ENCODE measurements at regions not wholly inside any gene's neighbourhood (a gene's known extent, or its start where the extent isn't known, plus 50 kb on each side); places are given as distances from the start of the nearest gene placed in this dataset.
A peak's percentile ranks its signal among the peaks of the same experiment; 100 is the strongest.

DNA sequence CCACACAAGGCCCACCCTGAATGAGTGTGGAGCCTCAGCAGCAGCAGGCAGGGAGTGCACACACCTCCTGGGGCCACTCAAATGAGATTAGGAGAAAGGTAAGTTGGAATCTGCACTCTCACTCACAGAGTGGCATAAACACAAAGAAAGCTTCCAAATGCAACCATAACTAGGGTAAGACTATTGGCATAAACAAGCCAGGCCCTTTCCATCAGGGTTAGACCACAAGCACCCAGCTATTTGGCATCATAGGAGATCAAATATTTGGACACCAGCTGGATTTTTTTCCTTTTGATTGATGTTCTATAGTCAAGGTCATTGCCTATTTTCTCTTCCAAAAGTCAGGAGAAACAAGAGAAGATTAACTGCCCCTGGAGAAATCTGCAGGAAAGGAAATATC, 471.5 kb downstream of the TXNL1 start:
- Histone ChIP-seq H3K9me3 (ENCODE audit: control insufficient read depth, insufficient read depth, low read depth, low read length) (no peaks in the 10 kb centered on the region), H3K4me1 (ENCODE audit: control insufficient read depth, extremely low read depth, insufficient read depth, low read length) (peaks cover 17% of the 10 kb centered on the region), H3K27ac (ENCODE audit: insufficient read depth, low read length) (no peak overlapping the region), H3K27me3 (ENCODE audit: control insufficient read depth, insufficient read depth, low read length) (no peaks in the 10 kb centered on the region), H4K20me1 (ENCODE audit: control insufficient read depth, extremely low read depth, insufficient read depth, low read length) (no peaks in the 10 kb centered on the region), H3K4me3 (replicated peaks in 1 of 4; ENCODE audit: control extremely low read depth in 1 of 4, insufficient read depth in 1 of 4, low read depth in 3 of 4, low read length in 4 of 4) (no peak overlapping the region), H3K36me3 (ENCODE audit: control insufficient read depth, insufficient read depth, low read length) (no peaks in the 10 kb centered on the region), H2AFZ (ENCODE audit: low read length) (no peak overlapping the region), H3K4me2 (ENCODE audit: extremely low read depth, insufficient read depth, low read length) (no peak overlapping the region), H3K79me2 (ENCODE audit: control insufficient read depth, insufficient read depth, low read length) (no peaks in the 10 kb centered on the region), H3K9ac (ENCODE audit: insufficient read depth, low read length) (no peak overlapping the region)
- TF ChIP-seq EZH2 (IDR thresholded peaks at IDR 0.05; ENCODE audit: low read length, missing control alignments), result no peak
- TF ChIP-seq, protein P1, sequence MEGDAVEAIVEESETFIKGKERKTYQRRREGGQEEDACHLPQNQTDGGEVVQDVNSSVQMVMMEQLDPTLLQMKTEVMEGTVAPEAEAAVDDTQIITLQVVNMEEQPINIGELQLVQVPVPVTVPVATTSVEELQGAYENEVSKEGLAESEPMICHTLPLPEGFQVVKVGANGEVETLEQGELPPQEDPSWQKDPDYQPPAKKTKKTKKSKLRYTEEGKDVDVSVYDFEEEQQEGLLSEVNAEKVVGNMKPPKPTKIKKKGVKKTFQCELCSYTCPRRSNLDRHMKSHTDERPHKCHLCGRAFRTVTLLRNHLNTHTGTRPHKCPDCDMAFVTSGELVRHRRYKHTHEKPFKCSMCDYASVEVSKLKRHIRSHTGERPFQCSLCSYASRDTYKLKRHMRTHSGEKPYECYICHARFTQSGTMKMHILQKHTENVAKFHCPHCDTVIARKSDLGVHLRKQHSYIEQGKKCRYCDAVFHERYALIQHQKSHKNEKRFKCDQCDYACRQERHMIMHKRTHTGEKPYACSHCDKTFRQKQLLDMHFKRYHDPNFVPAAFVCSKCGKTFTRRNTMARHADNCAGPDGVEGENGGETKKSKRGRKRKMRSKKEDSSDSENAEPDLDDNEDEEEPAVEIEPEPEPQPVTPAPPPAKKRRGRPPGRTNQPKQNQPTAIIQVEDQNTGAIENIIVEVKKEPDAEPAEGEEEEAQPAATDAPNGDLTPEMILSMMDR (conservative IDR thresholded peaks at IDR 0.05 in 1 of 2, IDR thresholded peaks at IDR 0.05 in 1 of 2; ENCODE audit: low read depth in 1 of 2, low read length in 2 of 2), result no peak
- peak; percentile 19 to 66 for DNase-seq (ENCODE audit: low read depth in 2 of 2)

DNA sequence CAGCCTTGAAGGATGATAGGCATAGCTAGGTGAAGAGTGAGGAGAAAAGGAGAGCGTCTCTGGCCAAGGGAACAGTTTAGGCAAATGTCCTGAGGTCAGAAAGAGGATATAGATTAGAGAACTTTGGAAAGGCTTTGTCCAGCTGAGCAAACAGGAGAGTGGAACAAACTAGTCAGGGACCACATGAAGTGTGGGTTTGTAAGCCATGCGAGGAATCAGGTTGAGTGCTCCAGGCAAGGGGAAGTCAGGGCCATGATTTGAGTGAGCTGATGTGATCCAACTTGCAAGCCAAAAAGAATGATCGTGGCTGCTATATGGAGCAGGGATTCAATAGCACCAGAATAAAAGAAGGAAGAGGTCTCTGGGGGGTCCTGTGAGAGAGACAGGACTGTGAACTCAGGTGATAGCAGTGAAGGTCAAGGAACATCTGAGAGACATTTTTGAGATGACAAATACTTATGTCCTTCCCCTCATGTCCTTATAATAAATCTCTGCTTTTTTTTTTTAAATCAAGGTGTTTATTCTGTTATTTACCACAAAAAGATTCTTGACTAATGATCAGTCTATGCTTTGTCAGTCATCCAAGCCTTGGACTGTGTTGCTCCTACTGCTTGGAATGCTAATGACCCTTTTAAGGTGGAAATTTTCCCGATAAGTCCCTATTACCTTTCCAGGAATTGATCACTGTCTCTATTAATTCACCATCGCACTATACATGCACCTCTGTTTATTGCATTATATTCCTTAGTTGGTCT, 472.6 kb downstream of the TXNL1 start:
- Histone ChIP-seq H4K20me1 (ENCODE audit: control insufficient read depth, extremely low read depth, insufficient read depth, low read length) (no peaks in the 10 kb centered on the region), H3K36me3 (ENCODE audit: control insufficient read depth, insufficient read depth, low read length) (no peaks in the 10 kb centered on the region), H3K9me3 (ENCODE audit: control insufficient read depth, insufficient read depth, low read depth, low read length) (no peaks in the 10 kb centered on the region), H3K4me1 (ENCODE audit: control insufficient read depth, extremely low read depth, insufficient read depth, low read length) (peaks cover 21% of the 10 kb centered on the region), H3K27me3 (ENCODE audit: control insufficient read depth, insufficient read depth, low read length) (no peaks in the 10 kb centered on the region), H3K4me3 (replicated peaks in 1 of 4; ENCODE audit: control extremely low read depth in 1 of 4, insufficient read depth in 1 of 4, low read depth in 3 of 4, low read length in 4 of 4) (no peak overlapping the region), H3K4me2 (ENCODE audit: extremely low read depth, insufficient read depth, low read length) (no peak overlapping the region), H3K27ac (ENCODE audit: insufficient read depth, low read length) (no peak overlapping the region), H3K9ac (ENCODE audit: insufficient read depth, low read length) (no peak overlapping the region), H2AFZ (ENCODE audit: low read length) (no peak overlapping the region), H3K79me2 (ENCODE audit: control insufficient read depth, insufficient read depth, low read length) (no peaks in the 10 kb centered on the region)
- DNase-seq (ENCODE audit: low read depth in 2 of 2), result peak in 1 of 2 donors; percentile 27
- TF ChIP-seq, protein P1 (conservative IDR thresholded peaks at IDR 0.05 in 1 of 2, IDR thresholded peaks at IDR 0.05 in 1 of 2; ENCODE audit: low read depth in 1 of 2, low read length in 2 of 2), result no peak

DNA sequence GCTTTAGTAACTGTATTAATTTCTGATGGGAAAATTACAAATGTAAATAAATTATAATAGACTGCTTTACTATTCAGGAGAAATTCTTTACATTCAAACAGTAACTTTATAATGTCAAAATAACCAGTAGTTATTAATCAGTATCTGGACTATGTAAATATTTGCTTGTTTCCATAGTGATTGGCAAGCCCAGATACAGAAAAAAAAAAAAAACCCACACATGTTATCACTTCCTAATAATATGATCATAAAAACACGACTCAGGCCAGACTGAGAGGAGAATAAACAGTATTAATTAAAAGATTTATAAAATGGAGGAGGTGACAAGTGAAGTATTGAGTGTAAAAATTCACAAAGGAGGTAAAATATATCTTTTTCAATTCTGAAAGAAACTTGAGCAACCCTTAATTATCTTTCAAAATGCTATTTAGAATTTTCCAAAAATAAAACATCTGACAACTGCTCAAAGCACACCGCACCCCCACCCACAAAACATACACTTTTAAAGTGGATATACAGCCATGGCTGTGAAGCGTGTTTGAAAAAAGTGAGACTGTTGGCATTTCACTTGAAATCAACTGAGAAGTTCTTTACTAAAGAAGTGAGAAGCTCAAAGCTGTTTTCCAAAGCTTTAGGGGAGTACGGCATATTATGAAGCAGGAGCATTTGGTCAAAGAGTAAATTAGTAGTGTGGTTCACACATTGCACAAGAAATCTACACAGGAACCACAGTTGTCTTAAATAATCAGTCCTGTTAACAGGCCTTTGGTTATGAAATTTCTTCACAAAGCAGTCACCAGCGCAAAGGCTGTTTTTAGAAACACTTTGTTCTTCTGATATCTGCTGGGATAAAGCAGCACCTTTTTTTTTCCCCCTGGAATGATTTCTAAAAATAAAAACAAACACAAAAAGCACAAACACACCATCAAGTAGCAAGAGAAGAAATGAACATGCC, 475.8 kb downstream of the TXNL1 start:
- no peaks in the 10 kb centered on the region for H3K9me3 ChIP-seq (ENCODE audit: control insufficient read depth, insufficient read depth, low read depth, low read length)
- no peak overlapping the region for H3K9ac ChIP-seq (ENCODE audit: insufficient read depth, low read length)
- no peaks in the 10 kb centered on the region for H4K20me1 ChIP-seq (ENCODE audit: control insufficient read depth, extremely low read depth, insufficient read depth, low read length)
- no peaks in the 10 kb centered on the region for H3K27me3 ChIP-seq (ENCODE audit: control insufficient read depth, insufficient read depth, low read length)
- H3K4me2 ChIP-seq (ENCODE audit: extremely low read depth, insufficient read depth, low read length), result no peak overlapping the region
- peak overlapping the region; percentile 19 for H2AFZ ChIP-seq (ENCODE audit: low read length)
- H3K4me1 ChIP-seq (ENCODE audit: control insufficient read depth, extremely low read depth, insufficient read depth, low read length), result peaks cover 10% of the 10 kb centered on the region
- H3K36me3 ChIP-seq (ENCODE audit: control insufficient read depth, insufficient read depth, low read length), result no peaks in the 10 kb centered on the region
- DNase-seq (ENCODE audit: low read depth in 2 of 2), result peak; percentile 41 to 47
- H3K27ac ChIP-seq (ENCODE audit: insufficient read depth, low read length), result peak overlapping the region; percentile 15
- no peaks in the 10 kb centered on the region for H3K79me2 ChIP-seq (ENCODE audit: control insufficient read depth, insufficient read depth, low read length)
- TF ChIP-seq EZH2 (IDR thresholded peaks at IDR 0.05; ENCODE audit: low read length, missing control alignments), result no peak
- TF ChIP-seq, protein P1 (conservative IDR thresholded peaks at IDR 0.05 in 1 of 2, IDR thresholded peaks at IDR 0.05 in 1 of 2; ENCODE audit: low read depth in 1 of 2, low read length in 2 of 2), result no peak
- H3K4me3 ChIP-seq (replicated peaks in 1 of 4; ENCODE audit: control extremely low read depth in 1 of 4, insufficient read depth in 1 of 4, low read depth in 3 of 4, low read length in 4 of 4), result no peak overlapping the region

Data from fibroblast of lung (primary cell).